ENCODE measurements at regions not wholly inside any gene's neighbourhood (a gene's known extent, or its start where the extent isn't known, plus 50 kb on each side); places are given as distances from the start of the nearest gene placed in this dataset.

- TF ChIP-seq SRSF9 (IDR thresholded peaks at IDR 0.05; ENCODE audit: borderline replicate concordance, low read depth, low read length) (no peak), TCF3 (CRISPR knock-in tag; IDR thresholded peaks at IDR 0.05) (no peak)
Measured at GRCh38 chr12:97801471-97802059, 339.0 kb downstream of the RMST start (continued).

- Histone ChIP-seq H3K9me3 (replicated peaks; ENCODE audit: control insufficient read depth, insufficient read depth, low read depth, low read length) (no peaks in the 10 kb centered on the region), H3K9ac (ENCODE audit: insufficient read depth in 1 of 2, low read depth in 2 of 2, low read length in 2 of 2) (no peak overlapping the region), H3K4me3 (no peak overlapping the region), H3K36me3 (ENCODE audit: control insufficient read depth, insufficient read depth, low read length) (no peaks in the 10 kb centered on the region), H3K4me1 (replicated peaks in 1 of 2; ENCODE audit: control insufficient read depth in 2 of 2, insufficient read depth in 2 of 2, low read length in 2 of 2) (no peaks in the 10 kb centered on the region), H3K4me2 (ENCODE audit: insufficient read depth, low read length) (no peak overlapping the region), H2AFZ (ENCODE audit: low read depth, low read length) (no peak overlapping the region), H3K27ac (ENCODE audit: extremely low read depth, low read depth, low read length) (no peak overlapping the region), H3K27me3 (ENCODE audit: control insufficient read depth in 2 of 2, insufficient read depth in 2 of 2, low read length in 2 of 2) (no peaks in the 10 kb centered on the region), H4K20me1 (replicated peaks; ENCODE audit: control insufficient read depth, insufficient read depth, low read length) (no peaks in the 10 kb centered on the region), H3K9me1 (ENCODE audit: control insufficient read depth, insufficient read depth, low read length) (no peaks in the 10 kb centered on the region), H3K79me2 (ENCODE audit: control insufficient read depth, insufficient read depth, low read length) (no peaks in the 10 kb centered on the region)
- WGBS (ENCODE audit: insufficient coverage, low coverage, missing lambda C conversion rate) = 3% methylated on average over 8 of the region's 8 CpGs
- no peak for FAIRE-seq
- no TSS peak for BruUV-seq (replicated peaks)
- in situ Hi-C loops (cut with MboI) = no loop called here
- ATAC-seq = no peak
- POLR2A ChIA-PET = no interaction called here
- intact Hi-C loops (cut with micrococcal nuclease) = no loop called here
- CTCF ChIA-PET (ENCODE audit: low intra/inter-chr PET ratio) = no interaction called here
- no peak for DNase-seq (ENCODE audit: extremely low read depth in 1 of 4, low spot score in 3 of 4)
- TF ChIP-seq TAL1 (IDR thresholded peaks at IDR 0.05) (no peak), SMC3 (conservative IDR thresholded peaks at IDR 0.05; ENCODE audit: insufficient read depth, low read depth, low read length) (no peak), BCOR (IDR thresholded peaks at IDR 0.05) (no peak), FOXK1 (CRISPR knock-in tag; IDR thresholded peaks at IDR 0.05; ENCODE audit: borderline replicate concordance) (no peak), FOXO4 (CRISPR knock-in tag; IDR thresholded peaks at IDR 0.05) (no peak), HMG20A (CRISPR knock-in tag; conservative IDR thresholded peaks at IDR 0.05) (no peak), POLR2B (IDR thresholded peaks at IDR 0.05; ENCODE audit: low read depth, partially characterized antibody) (no peak), FOXA3 (CRISPR knock-in tag; conservative IDR thresholded peaks at IDR 0.05 in 1 of 2, IDR thresholded peaks at IDR 0.05 in 1 of 2) (no peak), STAT6 (CRISPR knock-in tag; IDR thresholded peaks at IDR 0.05) (no peak), ZFP1 (CRISPR knock-in tag; IDR thresholded peaks at IDR 0.05) (no peak), MCM5 (IDR thresholded peaks at IDR 0.05; ENCODE audit: low read depth) (no peak), HNRNPLL (IDR thresholded peaks at IDR 0.05; ENCODE audit: low read depth, low read length, poor library complexity, severe bottlenecking) (no peak), TAF7 (tag; IDR thresholded peaks at IDR 0.05) (no peak), TFAM (CRISPR knock-in tag; conservative IDR thresholded peaks at IDR 0.05) (no peak), CCAR2 (IDR thresholded peaks at IDR 0.05; ENCODE audit: low read depth, low read length) (no peak), ZBTB9 (CRISPR knock-in tag; IDR thresholded peaks at IDR 0.05) (no peak)
Measured at GRCh38 chr12:97805146-97805545, 342.5 kb downstream of the RMST start.

Measured in K562 (cell line).